Esophagus squamous epithelium (tissue), 4 donors: ENCODE measurements at regions not wholly inside any gene's neighbourhood (a gene's known extent, or its start where the extent isn't known, plus 50 kb on each side); places are given as distances from the start of the nearest gene placed in this dataset.

ENCODE experiments used
- CTCF ChIP-seq, 6 experiments: fragments of 450-650 bp in 4 of 6; fragments of 200-600 bp in 2 of 6; sonication (generic) in 2 of 6; IDR thresholded peaks; one replicate each; pipeline ENCODE4 v1.5.1; 2016 to 2019; ENCODE audit warnings: antibody characterized with exemption in 6 of 6, mild to moderate bottlenecking in 4 of 6, moderate library complexity in 4 of 6
- POLR2A ChIP-seq, 4 donors: fragments of 450-650 bp; IDR thresholded peaks; one replicate each; pipeline ENCODE4 v1.6.1; 2017; ENCODE audit warnings: antibody characterized with exemption in 4 of 4, mild to moderate bottlenecking in 4 of 4, moderate library complexity in 3 of 4

- TF ChIP-seq CTCF (IDR thresholded peaks at IDR 0.05) (no peak), POLR2A (IDR thresholded peaks at IDR 0.05) (no peak)
These were observed 134.2 kb downstream of the FOXI3 start for GRCh38 chr2:88318071-88318955.
